ENCODE measurements at regions not wholly inside any gene's neighbourhood (a gene's known extent, or its start where the extent isn't known, plus 50 kb on each side); places are given as distances from the start of the nearest gene placed in this dataset.

DNA sequence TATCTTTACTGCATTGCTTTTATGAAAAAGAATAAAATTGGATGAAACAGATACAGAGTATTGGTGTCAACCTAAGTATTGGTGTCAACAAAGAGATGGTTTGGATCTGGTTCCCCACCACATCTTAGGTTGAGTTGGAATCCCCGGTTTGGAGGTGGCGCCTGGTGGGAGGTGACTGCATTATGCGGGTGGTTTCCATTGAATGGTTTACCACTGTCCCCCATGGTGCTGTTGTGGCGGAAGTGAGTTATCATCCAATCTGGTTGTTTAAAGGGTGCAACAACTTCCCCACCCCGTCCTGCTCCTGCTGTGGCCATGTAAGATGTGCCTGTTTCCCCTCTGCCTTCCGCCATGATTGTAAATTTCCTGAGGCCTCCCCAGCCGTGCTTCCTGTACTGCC lies 52.8 kb upstream of the CD99 start:
- TF ChIP-seq, protein P1, sequence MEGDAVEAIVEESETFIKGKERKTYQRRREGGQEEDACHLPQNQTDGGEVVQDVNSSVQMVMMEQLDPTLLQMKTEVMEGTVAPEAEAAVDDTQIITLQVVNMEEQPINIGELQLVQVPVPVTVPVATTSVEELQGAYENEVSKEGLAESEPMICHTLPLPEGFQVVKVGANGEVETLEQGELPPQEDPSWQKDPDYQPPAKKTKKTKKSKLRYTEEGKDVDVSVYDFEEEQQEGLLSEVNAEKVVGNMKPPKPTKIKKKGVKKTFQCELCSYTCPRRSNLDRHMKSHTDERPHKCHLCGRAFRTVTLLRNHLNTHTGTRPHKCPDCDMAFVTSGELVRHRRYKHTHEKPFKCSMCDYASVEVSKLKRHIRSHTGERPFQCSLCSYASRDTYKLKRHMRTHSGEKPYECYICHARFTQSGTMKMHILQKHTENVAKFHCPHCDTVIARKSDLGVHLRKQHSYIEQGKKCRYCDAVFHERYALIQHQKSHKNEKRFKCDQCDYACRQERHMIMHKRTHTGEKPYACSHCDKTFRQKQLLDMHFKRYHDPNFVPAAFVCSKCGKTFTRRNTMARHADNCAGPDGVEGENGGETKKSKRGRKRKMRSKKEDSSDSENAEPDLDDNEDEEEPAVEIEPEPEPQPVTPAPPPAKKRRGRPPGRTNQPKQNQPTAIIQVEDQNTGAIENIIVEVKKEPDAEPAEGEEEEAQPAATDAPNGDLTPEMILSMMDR (conservative IDR thresholded peaks at IDR 0.05; ENCODE audit: low read depth, low read length), result no peak
- TF ChIP-seq EZH2 (IDR thresholded peaks at IDR 0.05; ENCODE audit: borderline replicate concordance, low read depth, low read length, poor library complexity, severe bottlenecking), result no peak

Measured in A673 (cell line).